Breast epithelium (tissue), 4 donors: ENCODE measurements at regions not wholly inside any gene's neighbourhood (a gene's known extent, or its start where the extent isn't known, plus 50 kb on each side); places are given as distances from the start of the nearest gene placed in this dataset.

Source experiments
- DNase-seq, 2 donors: peaks; one replicate each; pipeline ENCODE4 v3.0.0-alpha.2; 2019; ENCODE audit warnings: low spot score in 2 of 2
- H3K27ac ChIP-seq, 2 donors: fragments of 200-600 bp; sonication (generic) in 1 of 2; one replicate each; pipeline ENCODE4 v1.5.1; 2016 to 2019; ENCODE audit warnings: mild to moderate bottlenecking in 1 of 2
- H3K27me3 ChIP-seq, 2 donors: fragments of 200-600 bp; sonication (generic) in 1 of 2; one replicate each; pipeline versions ENCODE4 v1.5.1 to v1.6.0; 2017 to 2019; ENCODE audit warnings: control low read depth in 1 of 2, mild to moderate bottlenecking in 1 of 2
- H3K36me3 ChIP-seq: fragments of 200-600 bp; one replicate; pipeline ENCODE4 v1.5.1; 2019
- H3K4me1 ChIP-seq, 2 donors: fragments of 200-600 bp; sonication (generic); one replicate each; pipeline ENCODE4 v1.5.1; 2016 to 2019; ENCODE audit warnings: control low read depth in 1 of 2
- H3K4me3 ChIP-seq, 3 donors: fragments of 200-600 bp; sonication (generic); 1 replicate in 2 of 3; 2 replicates in 1 of 3; pipeline ENCODE4 v1.5.1; 2016 to 2019; ENCODE audit warnings: mild to moderate bottlenecking in 3 of 3, moderate library complexity in 2 of 3
- H3K9me3 ChIP-seq, 2 donors: fragments of 200-600 bp; sonication (generic) in 1 of 2; one replicate each; pipeline ENCODE4 v1.5.1; 2016 to 2019; ENCODE audit warnings: control low read depth in 1 of 2
- CTCF ChIP-seq, 3 donors: fragments of 450-650 bp; IDR thresholded peaks; one replicate each; pipeline ENCODE4 v1.5.1; 2016 to 2017; ENCODE audit warnings: antibody characterized with exemption in 3 of 3, mild to moderate bottlenecking in 3 of 3, moderate library complexity in 3 of 3
- POLR2A ChIP-seq: fragments of 450-650 bp; IDR thresholded peaks from one replicate; pipeline ENCODE4 v1.6.1; 2016; ENCODE audit warnings: antibody characterized with exemption, mild to moderate bottlenecking, moderate library complexity
- POLR2AphosphoS5 ChIP-seq, 3 donors: sonication (generic); formaldehyde crosslinking; IDR thresholded peaks; one replicate each; pipeline ENCODE4 v1.6.1; 2017; ENCODE audit warnings: antibody characterized with exemption in 3 of 3
- intact Hi-C: fragments of 100-400 bp; cut with DNase I; formaldehyde crosslinking; loops from one replicate; pipeline ENCODE4 v1.15.1; 2023; ENCODE audit warnings: low total_unique reads

DNA sequence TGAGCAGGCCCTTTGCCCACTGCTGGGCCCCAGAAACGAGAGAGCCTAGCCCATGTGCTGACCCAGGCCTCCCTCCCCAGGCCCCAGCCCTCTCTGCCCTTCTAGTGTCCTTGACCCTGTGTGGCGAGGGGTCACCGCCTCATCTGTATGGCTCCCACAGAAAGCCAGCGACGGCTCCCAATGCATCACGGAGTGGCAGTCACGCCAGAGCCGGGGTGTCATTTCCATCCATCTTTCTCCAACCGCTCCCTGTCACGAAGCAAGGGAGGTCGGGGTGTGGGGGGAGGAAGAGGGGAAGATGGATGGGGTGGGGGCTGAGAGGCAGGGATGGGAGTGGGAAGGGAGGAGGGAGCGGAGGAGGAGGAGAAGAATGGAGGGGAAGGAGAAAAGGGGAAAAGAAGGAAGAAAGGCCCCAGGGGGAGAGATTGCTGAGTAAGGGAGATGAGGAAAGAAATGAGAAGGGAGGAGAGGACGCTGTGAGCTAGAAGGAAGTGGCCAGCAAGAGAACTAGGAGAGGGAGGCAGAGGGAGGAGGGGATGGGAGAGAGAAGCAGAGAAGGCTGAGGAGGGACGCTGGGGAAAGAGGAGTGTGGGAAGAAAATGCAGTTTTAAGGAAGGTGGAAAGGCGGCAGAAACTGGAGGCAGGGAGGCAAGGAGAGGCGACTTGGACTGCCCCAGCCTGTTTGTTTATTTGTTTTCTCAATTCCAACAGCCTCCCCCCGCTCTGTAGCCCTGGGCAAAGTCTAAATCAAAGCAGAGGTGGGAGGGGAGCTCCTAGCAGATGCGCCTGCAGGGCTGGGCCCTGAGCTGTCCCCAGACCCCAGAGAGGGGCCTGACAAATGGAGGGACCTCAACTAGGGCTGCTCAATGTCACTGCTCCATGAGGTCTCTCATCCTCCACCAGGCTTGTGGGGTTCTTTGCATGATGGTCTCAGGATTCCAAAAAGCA, 75.5 kb upstream of the LHX5 start:
- TF ChIP-seq POLR2A, result no peak
- TF ChIP-seq CTCF (IDR thresholded peaks at IDR 0.05), result no peak
- no peak for TF ChIP-seq POLR2AphosphoS5 (IDR thresholded peaks at IDR 0.05)
- DNase-seq, result no peak
- H3K27ac ChIP-seq, result no peak overlapping the region
- no peak overlapping the region for H3K4me3 ChIP-seq
- peaks cover 0 to 29% of the 10 kb centered on the region in 2 donors for H3K9me3 ChIP-seq
- no peaks in the 10 kb centered on the region for H3K4me1 ChIP-seq
- intact Hi-C loops, result loop anchor here (10.0 kb wide), 1 partner anchor 502 kb away; no protein-coding TSS in a partner anchor
- H3K36me3 ChIP-seq, result no peaks in the 10 kb centered on the region
- H3K27me3 ChIP-seq, result peaks cover 0 to 33% of the 10 kb centered on the region in 2 donors

GRCh38 chr12:113537751-113538087, 66.0 kb upstream of the LHX5 start:
- H3K36me3 ChIP-seq, result no peaks in the 10 kb centered on the region
- no peak overlapping the region for H3K4me3 ChIP-seq
- H3K9me3 ChIP-seq, result no peaks in the 10 kb centered on the region
- TF ChIP-seq POLR2A (no peak), POLR2AphosphoS5 (IDR thresholded peaks at IDR 0.05) (no peak), CTCF (IDR thresholded peaks at IDR 0.05) (no peak)
- no peak overlapping the region for H3K27ac ChIP-seq
- DNase-seq, result no peak
- intact Hi-C loops, result no loop called here
- H3K27me3 ChIP-seq, result peaks cover 0 to 59% of the 10 kb centered on the region in 2 donors
- no peaks in the 10 kb centered on the region for H3K4me1 ChIP-seq

GRCh38 chr12:113537046-113537750, 65.5 kb upstream of the LHX5 start:
- H3K9me3 ChIP-seq, result no peaks in the 10 kb centered on the region
- peaks cover 0 to 60% of the 10 kb centered on the region in 2 donors for H3K27me3 ChIP-seq
- H3K4me3 ChIP-seq, result no peak overlapping the region
- H3K36me3 ChIP-seq, result no peaks in the 10 kb centered on the region
- TF ChIP-seq CTCF (IDR thresholded peaks at IDR 0.05), result no peak
- TF ChIP-seq POLR2A, result no peak
- TF ChIP-seq POLR2AphosphoS5 (IDR thresholded peaks at IDR 0.05), result no peak
- H3K27ac ChIP-seq, result no peak overlapping the region
- H3K4me1 ChIP-seq, result no peaks in the 10 kb centered on the region
- DNase-seq, result no peak
- intact Hi-C loops, result no loop called here

- intact Hi-C loops, result no loop called here
- H3K4me3 ChIP-seq, result no peak overlapping the region
- H3K9me3 ChIP-seq, result no peaks in the 10 kb centered on the region
- H3K27me3 ChIP-seq, result peaks cover 0 to 47% of the 10 kb centered on the region in 2 donors
- H3K27ac ChIP-seq, result no peak overlapping the region
- TF ChIP-seq POLR2A (no peak), POLR2AphosphoS5 (IDR thresholded peaks at IDR 0.05) (no peak), CTCF (IDR thresholded peaks at IDR 0.05) (no peak)
- no peak for DNase-seq
- no peaks in the 10 kb centered on the region for H3K36me3 ChIP-seq
- no peaks in the 10 kb centered on the region for H3K4me1 ChIP-seq
Measured at GRCh38 chr12:113535100-113535499, 63.4 kb upstream of the LHX5 start.

GRCh38 chr12:113534555-113534954, 62.9 kb upstream of the LHX5 start:
- no peaks in the 10 kb centered on the region for H3K9me3 ChIP-seq
- intact Hi-C loops, result no loop called here
- no peak for DNase-seq
- TF ChIP-seq POLR2A (no peak), CTCF (IDR thresholded peaks at IDR 0.05) (no peak), POLR2AphosphoS5 (IDR thresholded peaks at IDR 0.05) (no peak)
- H3K27ac ChIP-seq, result no peak overlapping the region
- peaks cover 0 to 47% of the 10 kb centered on the region in 2 donors for H3K27me3 ChIP-seq
- no peaks in the 10 kb centered on the region for H3K4me1 ChIP-seq
- H3K36me3 ChIP-seq, result no peaks in the 10 kb centered on the region
- no peak overlapping the region for H3K4me3 ChIP-seq
